GM12875 (cell line): ENCODE measurements at regions not wholly inside any gene's neighbourhood (a gene's known extent, or its start where the extent isn't known, plus 50 kb on each side); places are given as distances from the start of the nearest gene placed in this dataset.

Source experiments
- H3K4me3 ChIP-seq: one replicate; pipeline ENCODE4 v1.5.1; 2011; ENCODE audit warnings: low read depth, low read length, control low read depth
- TF ChIP-seq, protein P1 (sequence below): IDR thresholded peaks from 2 replicates; pipeline ENCODE4 v1.5.1; 2011; ENCODE audit warnings: low read depth, mild to moderate bottlenecking, control low read depth, inconsistent platforms, low read length, moderate library complexity, borderline replicate concordance; ENCODE audit not compliant: insufficient read depth

DNA sequence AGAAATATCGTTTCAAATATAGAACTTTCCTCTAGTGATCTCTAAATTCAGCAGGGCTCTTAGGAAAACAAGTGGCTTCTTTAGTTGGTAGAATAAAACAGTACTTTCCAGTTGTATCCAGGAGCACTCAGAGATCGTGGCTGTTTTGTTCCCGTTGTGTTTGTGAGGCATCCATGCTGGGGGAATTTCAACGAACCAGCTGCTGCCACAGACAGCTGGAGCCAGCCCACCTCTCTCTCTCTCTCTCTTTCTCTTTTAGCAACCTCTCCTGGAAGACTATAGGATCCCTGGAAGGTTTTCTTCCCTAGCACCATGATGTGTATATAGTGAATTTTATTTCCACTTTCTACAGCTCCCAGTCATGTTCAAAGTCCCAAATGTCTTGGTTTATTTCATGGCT lies 1116.0 kb upstream of the SEMA6A start:
- TF ChIP-seq, protein P1, sequence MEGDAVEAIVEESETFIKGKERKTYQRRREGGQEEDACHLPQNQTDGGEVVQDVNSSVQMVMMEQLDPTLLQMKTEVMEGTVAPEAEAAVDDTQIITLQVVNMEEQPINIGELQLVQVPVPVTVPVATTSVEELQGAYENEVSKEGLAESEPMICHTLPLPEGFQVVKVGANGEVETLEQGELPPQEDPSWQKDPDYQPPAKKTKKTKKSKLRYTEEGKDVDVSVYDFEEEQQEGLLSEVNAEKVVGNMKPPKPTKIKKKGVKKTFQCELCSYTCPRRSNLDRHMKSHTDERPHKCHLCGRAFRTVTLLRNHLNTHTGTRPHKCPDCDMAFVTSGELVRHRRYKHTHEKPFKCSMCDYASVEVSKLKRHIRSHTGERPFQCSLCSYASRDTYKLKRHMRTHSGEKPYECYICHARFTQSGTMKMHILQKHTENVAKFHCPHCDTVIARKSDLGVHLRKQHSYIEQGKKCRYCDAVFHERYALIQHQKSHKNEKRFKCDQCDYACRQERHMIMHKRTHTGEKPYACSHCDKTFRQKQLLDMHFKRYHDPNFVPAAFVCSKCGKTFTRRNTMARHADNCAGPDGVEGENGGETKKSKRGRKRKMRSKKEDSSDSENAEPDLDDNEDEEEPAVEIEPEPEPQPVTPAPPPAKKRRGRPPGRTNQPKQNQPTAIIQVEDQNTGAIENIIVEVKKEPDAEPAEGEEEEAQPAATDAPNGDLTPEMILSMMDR = no peak
- no peak overlapping the region for H3K4me3 ChIP-seq

DNA sequence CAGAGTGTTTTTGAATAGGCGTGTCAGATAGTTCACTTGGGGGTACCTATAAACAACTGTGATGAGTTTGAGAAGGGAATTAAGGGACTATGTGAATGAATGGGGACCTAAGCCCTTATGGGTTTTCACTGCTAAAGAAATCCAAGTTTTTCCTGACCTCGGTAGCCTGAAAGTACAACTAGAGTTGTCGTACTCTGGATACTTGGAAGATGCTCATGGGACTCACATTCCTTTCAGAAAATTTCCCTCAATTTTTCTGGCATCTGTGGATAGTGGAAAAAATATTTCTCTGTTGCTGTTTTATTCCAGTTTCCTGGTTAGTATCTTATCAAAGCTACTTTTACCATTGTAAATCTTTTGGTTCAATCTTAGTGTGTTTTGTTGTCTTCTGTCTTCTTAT lies 1112.3 kb upstream of the SEMA6A start:
- H3K4me3 ChIP-seq = no peak overlapping the region
- TF ChIP-seq, protein P1 = no peak

DNA sequence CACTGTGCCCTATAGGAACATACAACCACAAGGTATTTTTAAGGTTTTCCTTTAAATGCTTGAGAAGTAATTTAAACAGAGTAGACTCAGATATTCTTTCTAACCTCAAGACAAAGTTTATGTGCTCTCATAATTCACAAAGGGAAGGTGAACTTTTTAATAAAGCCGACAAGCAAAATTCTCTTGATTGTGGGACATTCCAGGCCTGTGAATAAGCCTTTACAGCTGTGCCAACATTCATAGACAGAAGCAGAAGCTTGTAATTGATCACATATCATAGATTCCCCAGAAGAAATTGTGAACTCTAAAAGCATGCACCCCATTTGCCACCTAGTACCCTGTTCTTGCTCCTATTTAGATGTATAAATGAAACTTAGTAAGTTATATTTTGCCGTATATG lies 1107.8 kb upstream of the SEMA6A start:
- no peak overlapping the region for H3K4me3 ChIP-seq
- TF ChIP-seq, protein P1 = no peak

DNA sequence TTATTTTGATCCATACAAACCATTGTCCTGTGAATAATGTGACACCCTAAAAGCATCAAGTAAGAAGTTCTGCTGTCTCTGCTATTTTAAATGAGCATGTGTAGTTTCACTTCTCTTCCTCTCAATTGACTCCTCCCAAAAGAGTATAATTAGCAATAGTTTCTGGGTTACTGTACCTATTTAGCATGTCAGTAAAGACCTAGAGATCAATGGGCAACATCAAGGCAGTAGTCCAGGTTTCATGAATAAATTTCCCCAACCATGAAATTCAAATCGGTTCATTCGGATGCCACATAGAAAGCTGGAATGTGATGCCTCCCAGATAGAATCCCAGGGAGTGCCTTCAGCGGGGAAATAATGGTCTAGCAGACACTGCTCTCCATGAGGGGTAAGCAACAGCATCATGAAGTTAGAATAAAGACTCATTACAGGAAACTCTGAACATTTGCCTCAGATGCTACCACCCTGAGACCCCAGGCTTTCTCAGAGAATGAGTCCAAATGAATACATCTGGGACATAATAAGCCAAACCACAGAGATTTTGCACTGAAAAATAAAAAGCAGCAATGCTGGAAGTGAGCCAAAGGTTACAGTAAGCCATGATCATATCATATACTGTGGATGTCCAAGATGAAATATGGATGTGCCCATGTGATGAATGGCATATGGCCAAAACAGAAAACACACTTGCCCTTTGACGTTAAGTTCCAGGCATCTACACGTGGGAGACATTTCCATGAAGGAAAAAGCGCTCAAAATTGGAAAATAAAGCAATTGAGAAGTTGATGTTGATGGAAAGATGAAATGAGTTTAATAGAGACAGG lies 1107.0 kb upstream of the SEMA6A start:
- no peak overlapping the region for H3K4me3 ChIP-seq
- TF ChIP-seq, protein P1 = no peak

DNA sequence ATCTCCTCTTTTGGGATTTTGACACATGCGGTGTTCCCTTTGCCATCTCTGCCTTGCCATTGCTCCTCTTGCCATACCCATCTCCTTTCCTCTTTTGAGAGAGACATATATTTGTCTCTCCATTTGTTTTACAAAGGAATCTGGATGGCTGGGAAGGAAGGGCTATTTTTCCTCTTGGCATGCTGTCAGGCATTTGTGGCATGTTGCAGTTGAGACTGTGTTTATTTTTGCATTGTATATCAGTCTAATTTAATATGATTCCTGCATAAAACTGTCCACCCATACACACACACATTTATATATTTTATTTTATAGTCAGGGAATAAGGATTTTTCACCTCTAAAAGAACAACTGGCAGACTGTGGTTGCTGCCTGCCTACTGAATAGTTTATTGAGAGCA lies 1105.8 kb upstream of the SEMA6A start:
- TF ChIP-seq, protein P1 = no peak
- H3K4me3 ChIP-seq = no peak overlapping the region

DNA sequence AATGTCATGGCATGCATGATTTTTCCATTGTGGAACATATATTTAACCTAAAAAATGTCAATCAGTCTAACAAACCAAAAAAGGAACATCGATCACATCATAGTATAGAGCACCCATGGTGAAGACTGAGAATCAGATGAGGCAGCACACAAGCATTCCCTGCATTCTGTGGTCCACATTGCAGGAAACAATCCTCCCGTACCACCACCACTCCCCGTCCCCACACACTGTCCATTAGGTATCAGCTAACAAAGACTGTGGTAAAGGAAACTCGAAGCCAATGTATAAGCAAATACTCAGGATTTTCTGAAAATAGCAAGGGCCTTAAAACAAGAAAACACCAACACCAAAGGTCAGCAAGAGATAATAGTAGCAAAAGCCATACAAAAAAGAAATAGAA lies 1104.4 kb upstream of the SEMA6A start:
- no peak overlapping the region for H3K4me3 ChIP-seq
- TF ChIP-seq, protein P1 = no peak

DNA sequence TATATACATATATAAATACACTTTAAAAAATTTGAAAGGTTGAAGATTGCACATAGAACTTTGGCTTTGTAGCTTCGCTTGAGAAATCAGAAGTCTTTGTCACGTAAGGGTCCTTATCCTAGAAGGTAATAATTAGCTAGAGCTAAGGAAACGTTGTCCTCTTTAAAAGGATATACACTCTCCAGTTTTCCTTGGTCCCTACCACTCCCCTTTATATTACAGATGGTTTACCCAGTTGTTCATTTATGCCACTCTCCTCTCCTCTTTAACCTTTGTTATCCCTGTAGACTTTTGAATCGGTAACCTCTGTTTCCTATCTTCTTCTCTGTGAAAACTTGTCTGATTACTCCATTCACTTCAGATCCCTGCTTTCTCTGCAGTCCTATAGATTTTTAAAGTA lies 1101.0 kb upstream of the SEMA6A start:
- TF ChIP-seq, protein P1 = no peak
- no peak overlapping the region for H3K4me3 ChIP-seq
